ENCODE measurements at regions not wholly inside any gene's neighbourhood (a gene's known extent, or its start where the extent isn't known, plus 50 kb on each side); places are given as distances from the start of the nearest gene placed in this dataset.
A peak's percentile ranks its signal among the peaks of the same experiment; 100 is the strongest.

DNA sequence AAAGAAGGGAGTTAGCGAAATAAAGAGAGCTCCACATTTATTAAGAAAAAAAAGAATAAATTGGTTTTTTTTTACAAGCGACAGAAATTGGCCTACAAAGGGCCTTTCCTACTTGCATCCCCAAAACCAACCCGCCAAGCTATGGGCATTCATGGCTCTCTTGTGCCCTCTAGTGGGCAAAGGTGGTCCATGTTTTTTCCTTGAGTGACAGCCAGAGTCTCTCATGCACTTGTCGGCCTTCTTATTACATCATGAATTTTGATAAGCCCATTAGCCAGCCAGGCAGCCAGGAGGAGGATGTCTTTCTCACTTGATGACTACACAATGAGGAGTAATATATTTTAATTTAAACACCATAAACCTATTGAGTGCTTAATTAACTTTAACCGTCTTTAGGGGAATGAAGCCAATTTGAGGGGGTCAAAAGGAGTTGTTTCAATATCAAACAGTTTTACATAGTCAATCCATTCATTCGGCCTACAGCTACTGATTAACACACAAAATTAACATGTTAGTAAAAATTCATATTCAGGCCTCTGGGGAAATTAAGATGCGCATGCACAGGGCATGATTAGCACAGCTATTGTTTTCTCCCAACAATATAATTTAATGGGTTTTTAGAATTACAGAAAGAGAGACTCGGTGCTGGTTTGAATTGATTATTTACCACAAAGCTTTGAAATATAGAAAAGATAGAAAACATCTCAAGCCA lies 85.5 kb downstream of the RCN1 start:
- TF ChIP-seq POLR2A (IDR thresholded peaks at IDR 0.05) (no peak), CTCF (IDR thresholded peaks at IDR 0.05 in 4 of 5, conservative IDR thresholded peaks at IDR 0.05 in 1 of 5) (peak; percentile 71 to 84 (median 76))

Data from gastrocnemius medialis (tissue), 4 donors.